Nucleus accumbens (tissue), 56 donors: ENCODE measurements at regions not wholly inside any gene's neighbourhood (a gene's known extent, or its start where the extent isn't known, plus 50 kb on each side); places are given as distances from the start of the nearest gene placed in this dataset.
A peak's percentile ranks its signal among the peaks of the same experiment; 100 is the strongest.

ENCODE experiments used
- DNase-seq, 56 donors: peaks; one replicate each; lab custom pipeline; 2025; lab: John Stamatoyannopoulos, UW

DNA sequence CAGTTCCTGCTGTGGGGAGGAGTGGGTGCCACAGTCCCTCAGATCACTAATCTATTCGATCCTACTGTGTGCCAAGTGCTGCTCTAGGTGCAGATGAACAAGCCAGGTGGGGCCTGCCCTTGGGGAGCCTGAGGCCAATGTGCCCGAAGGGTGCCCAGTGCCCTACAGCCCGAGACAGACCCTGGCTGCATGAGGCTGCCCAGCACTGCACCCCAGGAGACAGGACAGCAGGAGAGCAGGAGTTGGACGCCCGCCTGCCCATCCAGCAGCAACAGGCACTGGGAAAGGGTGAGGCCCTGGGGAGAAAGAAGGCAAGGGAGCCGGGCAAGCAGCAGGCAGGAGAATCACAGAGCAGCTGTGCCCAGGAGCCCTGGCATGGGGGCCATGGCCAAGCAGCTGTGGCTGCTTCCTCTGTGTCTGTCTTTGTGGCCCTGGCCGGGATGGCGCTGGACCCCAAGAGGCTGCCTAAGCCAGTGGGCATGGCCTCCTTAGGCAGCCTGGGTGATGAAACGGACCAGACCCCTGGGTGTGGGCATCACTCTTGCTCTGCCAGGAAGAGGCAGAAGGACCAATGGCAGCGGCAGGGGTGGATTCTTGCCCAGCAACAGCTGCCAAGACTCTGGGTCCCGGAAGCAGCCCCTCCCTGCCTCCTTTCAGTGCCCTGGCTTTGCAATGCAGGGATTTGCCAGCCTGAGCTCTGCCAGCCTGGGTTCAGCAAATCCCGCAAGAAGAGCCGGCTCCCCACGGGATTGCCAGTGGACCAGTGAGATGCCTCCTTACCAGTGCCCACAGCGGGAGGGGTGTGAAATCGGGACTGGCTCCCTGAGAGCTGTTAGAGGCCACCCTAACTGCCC, 179.6 kb upstream of the TNRC6C start:
- DNase-seq, result peak; percentile 28 to 95 (median 86)

DNA sequence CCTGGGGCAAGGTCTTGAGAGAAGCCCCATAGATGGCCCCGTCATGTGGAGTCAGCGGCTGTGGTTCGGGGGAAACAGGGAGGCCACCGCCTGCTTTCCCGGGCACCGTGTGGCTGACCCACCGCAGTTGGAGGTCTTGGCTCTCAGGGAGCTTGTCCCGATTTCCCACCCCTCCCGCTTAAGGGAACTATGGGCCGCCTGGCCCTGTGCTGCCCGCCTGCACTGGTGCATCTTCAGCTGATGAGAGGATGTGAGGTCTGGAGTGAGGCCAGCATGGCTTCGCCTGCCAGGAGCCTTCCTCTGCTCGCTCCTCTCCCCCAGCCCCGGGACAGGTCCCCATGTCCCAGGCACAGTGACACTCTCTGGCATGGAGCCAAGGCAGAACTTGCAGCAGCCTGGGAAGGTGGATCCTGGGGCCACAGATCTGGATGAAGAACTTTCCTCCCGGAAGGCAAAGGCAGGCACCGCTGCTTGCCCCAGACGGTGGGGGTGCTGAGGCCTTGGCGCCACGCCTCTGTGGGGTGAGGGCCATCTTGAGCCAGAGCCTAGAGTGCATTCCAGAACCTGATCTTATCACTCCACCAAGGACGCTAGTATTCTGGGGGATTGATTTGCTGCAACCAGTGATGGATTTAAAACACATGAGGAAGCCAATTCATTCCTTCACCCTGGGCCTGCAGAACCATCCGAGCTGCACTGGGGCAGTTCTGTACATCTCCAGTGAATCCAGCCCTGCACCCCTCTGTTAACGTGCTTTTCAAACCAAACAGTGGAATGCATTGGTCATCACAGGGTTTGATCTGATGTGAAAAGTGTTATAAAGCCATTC, 178.6 kb upstream of the TNRC6C start:
- DNase-seq, result peak in 32 of 56 donors; percentile 11 to 67 (median 38)

DNA sequence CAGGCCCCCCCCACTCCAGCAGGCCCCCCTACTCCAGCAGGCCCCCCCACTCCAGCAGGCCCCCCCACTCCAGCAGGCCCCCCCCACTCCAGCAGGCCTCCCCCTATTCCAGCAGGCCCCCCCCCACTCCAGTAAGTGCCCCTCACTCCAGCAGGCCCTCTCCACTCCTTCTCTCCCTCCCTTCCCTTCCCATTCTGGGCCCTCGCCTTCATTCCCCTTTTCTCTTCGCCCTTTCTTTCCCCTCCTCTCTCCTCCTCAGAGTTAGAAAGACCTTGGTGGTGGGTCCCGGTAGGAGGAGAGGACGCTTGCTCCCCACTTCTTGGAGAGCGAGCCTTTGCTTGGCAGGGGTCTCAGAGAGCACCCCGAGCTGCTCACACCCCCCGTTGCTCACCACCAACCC, 177.0 kb upstream of the TNRC6C start:
- DNase-seq, result no peak

DNA sequence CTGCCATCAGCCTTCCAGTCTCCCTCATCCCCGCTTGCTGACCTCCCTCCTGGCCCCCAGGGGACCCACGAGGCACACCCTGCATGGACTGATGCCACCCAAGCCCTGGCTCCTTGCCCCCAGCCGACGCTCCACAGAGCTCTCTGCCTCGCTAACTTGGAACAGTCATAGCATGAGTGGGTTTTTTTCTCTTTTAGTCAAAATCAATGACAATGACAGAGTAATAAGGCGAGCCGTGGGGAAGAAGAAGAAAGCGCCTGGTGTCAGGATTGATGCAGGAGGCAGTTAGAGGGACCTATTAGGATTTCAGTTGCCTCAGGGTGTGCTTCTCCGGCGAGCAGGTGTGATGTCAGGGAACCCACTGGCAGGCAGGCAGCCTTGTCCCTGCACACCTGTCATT, 176.3 kb upstream of the TNRC6C start:
- DNase-seq, result no peak

DNA sequence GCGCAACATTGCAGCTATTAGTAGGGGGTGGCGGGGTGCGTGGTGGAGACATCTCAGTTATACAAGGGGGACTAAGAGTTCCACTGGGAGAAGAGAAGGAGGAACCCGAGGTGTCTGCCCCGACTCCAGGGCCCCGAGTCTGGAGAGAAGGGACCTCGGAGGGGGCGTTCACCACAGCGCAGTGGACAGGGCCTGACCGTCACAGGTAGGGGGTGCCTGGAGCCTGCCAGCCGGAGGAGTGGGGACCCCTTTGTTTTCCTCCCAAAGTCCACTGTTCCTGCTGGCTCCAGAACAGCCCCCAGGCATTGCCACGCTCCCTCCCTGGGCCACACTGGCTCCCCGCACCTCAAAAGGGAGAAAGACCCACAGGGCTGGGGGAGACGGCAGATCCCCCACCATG, 175.9 kb upstream of the TNRC6C start:
- DNase-seq, result no peak

DNA sequence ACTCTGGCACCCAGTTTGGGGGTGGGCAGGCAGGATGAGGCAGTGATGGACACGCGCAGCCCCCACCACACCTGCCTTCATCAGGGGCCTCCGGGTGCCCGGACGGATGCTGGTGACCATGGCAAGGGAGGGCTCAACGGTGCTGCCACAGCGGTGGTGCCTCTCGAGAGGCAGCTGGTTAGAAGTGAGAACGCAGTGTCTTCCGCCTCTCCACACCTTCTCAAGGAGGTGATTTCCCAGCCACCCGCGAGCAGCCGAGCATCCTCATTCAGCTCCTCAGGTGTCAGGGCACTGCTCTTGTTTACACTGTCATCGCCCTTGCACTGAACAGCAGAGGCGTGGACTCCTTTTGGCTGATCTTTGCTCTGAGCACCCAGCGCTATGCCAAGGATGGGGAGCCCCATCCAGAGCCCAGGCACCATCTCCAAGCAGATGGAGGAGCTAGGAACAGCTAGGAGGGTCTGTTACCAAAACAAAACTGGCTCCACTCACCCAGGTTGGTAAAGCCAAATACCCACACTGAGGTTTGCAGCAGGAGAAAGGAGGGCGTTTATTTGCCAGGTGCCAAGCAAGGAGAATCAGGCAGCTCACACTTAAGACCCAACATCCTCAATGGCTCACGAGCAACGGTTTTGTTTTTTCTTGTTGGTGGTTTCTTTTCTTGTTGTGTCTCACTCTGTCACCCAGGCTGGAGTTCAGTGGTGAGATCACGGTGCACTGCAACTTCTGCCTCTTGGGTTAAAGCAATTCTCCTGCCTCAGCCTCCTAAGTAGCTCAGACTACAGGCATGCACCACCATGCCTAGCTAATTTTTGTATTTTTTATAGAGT, 174.3 kb upstream of the TNRC6C start:
- DNase-seq, result no peak

DNA sequence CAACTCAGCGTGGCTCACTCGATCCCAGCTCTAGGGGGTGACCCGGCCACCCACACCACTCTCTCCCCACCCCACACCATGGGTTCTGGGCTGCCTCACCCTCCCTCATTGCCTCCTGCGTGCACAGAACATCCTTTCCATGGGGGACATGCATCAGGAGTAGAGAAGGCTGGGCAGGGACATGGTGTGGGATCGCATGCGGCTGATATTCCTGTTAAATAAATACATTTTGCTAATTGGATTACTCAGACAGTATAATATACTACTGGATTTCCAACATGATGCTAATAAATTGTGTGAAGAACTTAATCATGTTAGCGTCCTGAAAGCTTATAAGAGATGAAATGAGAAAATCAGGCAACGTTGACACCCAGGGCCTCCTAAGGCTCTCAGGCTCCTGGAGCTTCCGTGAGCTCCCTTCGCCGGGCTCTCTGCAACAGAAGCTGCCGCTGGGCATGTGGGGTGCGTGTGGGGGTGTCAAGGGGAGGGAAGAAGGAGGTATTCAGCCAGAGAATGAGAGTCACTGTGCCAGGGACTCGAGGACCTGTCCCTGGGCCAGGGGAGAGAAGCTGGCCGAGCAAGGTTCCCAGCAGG, 173.1 kb upstream of the TNRC6C start:
- no peak for DNase-seq

DNA sequence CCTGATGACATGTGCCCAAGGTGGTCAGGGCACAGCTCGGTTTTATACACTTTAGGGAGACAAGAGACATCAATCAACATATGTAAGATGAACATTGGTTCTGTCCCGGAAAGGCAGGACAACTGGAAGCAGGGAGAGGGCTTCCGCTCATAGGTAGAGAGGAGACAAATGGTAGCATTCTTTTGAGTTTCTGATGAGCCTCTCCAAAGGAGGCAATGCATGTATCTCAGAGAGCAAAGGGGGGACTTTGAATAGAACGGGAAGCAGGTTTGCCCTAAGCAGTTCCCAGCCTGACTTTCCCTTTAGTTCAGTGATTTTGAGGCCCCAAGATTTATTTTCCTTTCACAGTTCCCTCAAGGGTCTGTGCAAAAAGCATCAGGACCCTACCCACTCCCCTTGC, 172.4 kb upstream of the TNRC6C start:
- DNase-seq, result no peak

DNA sequence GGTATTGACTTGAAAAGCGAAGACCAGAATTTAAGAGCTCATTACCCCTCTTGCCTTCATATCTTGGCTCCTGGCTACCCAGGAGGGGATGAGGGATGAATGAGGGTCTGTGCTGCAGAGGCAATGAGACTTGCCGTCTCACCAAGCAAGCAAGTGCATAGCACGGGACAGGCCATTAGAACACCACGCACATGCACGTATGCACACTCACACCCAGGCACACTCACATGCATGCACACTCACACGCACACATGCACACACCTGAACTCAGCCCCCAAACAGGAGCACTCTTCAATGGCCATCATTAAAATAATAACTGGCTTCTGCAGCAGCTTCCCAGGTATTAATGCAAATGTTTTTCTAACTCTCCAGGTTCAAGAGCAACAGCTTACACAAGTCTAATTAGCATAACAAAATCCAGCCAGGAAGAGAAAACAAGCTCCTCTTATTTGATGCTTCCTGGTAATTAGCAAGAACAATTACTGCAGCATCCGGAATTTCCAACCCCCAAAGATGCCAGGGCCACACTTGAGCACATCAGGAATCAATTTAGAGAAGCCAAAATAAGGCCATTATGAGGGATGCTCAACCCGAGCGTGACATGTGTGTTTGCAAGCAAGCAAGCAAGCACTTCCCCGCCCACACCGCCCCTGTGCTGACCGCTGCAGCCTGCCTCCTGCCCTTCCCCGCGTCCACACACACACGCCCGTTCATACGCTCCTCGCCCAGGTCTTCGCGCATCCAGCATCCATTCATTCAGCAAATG, 171.6 kb upstream of the TNRC6C start:
- no peak for DNase-seq

DNA sequence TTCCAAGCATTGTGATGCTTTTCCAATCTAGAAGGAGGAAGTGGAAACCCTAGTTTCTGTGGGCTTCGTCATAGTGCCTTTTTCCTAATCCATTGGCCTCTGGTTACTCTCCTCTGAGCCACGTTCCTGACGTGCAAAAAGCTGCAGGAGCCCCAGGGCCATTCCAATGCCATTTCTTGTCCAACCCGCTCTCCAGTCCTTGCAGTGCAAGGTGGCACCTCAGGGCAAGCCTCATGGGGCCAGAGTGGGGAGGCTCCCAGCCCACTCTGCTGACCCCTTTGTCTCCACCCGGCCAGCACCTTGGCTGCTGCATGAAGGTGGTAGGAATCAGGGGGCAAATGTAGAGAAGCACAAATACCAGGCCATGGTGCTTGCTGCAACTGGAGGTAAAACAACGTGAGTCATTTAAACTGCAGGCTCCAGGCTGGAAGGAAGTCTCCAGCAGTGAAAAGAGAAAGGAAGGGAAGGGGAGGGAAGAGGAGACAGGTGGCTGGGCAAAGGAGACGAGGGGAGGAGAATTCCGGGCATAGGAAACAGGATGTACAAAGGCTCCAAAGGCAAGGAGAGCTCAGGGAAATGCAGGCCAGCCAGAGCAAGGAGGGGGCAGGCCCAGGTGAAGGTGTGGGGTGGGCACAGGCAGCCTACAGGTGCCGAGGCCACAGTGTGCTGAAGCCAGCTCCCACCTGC, 168.2 kb upstream of the TNRC6C start:
- no peak for DNase-seq

DNA sequence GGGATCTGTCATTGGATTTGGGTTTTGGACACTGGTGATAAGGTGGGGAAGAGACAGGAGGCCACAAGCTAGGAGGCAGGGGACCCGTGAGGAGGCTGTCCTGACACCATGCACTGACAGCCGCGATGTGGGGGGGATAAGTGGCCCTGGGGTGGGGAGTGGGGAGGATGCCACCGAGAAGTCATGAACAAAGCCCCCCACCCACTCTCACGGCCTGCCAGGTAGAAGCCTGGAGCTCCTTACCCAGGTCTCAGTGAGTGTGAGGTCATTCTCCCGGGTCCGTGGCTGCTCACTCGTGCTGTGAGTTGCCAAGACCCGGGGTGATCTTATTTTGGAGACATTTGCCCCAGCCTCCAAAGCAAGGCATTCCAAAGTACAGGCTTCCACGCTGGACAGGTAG, 165.9 kb upstream of the TNRC6C start:
- DNase-seq, result no peak

DNA sequence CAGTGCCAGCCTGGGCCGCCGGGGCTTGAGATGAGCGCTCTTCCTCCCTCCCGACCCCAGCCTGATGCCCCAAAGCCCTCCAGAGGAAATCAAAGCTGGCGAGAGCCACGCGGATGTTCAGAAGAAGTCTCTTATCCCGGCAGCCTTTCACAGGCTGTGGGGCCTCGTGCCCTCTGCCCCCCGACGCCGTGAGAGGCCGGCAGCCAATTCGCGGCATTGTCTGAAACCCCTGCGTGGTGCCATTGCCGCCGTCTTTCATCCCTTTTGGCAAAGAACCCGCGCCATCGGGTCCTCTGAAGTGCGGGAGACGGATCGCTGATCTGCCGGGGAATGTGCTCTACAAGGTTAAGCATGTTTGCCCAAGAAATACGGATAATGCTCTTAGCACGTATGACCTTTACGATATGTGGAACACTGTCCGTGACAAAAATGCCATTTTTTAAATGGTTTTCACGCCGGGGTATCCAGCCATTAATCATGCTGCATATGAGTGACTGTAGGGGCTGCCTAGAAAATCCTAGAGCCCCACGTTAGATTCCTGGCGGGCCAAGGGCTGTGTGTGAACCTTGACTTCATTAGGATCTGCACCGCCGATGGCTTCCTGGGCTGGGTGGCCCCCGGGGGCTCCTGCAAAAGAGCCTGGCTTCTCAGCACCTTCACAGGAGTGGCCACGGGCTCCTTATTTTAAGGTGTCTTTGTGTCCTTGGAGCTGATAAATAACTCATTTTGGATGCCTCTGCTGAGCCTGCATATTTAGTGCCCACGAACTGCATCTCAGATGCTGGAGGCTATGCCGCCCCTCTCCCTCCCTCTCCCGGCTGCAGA, 165.1 kb upstream of the TNRC6C start:
- DNase-seq, result no peak

DNA sequence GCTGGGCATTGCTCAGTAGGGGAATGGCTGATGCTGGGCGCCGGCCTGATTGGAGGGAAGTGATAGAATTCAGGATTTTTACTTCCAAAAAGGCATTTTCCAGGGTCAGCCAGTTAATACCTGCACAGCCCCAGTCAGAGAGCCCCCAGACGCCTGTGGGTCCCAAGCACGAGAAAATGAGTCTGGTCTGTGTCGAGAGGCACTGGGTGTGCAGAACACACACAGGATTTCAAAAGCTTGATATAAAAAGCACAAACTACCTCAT, 164.6 kb upstream of the TNRC6C start:
- no peak for DNase-seq

DNA sequence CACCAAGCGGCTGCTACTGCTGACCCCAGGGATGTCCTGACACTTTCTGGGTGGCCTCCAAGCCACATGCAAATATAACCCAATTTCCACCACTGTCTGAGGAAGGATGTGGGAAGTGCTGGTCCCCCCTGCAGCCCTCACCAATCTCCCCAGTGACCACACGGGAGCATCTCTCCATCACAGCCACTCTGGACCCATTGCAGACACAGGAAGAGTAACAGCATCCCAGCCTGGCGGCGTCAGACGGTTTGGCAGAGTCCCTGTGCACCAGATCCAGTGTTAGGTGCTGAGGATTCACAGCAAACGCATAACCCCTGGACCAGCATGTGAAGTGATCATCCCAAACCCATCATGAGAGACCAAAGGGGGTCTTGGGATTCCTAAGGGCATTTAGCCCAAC, 163.7 kb upstream of the TNRC6C start:
- DNase-seq, result no peak

DNA sequence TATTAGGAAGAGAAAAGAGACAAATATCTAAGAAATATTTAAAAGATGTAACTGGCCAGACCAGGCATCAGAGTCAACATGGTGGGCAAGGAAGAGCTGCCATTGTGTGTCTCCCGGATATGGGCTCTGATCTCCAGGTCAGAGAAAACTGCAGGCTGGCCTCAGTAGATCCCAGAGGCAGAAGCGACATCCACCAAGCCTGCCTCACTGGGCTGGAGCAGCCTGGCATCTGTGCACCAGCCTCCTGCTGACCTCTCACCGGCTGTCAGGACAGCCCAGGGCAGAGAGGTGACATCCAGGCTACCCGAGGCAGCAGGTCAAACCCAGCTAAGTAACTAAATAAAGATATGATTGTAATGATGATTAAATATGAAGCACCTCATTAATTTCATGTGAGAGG, 162.8 kb upstream of the TNRC6C start:
- DNase-seq, result no peak

DNA sequence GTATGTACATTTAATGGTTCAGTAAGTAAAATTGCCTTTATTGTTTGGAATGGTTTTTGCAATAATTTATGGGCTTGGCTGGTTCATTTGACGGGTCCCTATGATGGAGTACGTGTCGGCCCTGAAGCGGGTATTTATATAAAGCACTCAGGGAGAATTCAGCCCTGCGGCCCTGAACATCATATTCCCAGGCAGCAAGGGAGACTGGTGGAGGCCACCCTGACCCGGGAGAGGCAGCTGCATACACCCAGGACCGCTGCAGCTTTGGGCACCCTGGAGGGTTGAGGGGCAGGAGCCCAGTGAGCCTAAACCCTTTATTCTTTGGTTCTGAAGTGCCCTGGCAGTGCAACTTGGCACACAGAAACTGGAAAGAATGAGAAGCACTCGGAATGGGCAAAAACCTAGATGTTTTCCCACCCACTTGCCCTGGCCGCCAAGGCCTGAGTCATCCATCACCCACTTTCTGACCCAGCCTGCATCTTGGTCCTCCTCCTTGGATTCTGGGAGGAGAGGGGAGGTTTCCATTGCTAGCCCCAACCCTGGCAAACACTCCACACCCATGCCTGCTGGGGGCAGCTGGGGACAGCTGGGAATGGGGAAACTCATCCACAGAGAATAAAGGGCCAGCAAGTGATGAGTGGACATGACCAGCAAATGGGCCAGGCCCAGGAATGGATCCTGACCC, 162.2 kb upstream of the TNRC6C start:
- no peak for DNase-seq

DNA sequence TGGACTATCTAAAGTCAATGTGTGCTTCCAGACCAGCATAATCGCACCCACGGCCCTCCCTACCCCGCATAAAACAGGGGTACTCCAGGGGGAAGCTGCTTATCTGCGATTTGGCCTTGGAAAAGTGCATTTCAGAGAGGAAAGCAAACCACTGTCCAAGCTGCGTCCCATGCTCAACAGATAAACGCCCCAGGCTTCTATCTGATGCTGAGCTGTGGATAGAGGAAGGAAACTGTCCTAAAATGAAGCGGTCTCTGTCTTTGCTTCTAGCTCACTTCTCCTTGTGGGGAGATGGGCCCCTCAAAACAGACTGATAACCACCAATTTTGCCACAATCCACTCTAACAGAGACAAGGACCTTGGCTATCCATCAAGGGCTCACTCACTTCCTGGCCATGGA, 160.5 kb upstream of the TNRC6C start:
- DNase-seq, result no peak

DNA sequence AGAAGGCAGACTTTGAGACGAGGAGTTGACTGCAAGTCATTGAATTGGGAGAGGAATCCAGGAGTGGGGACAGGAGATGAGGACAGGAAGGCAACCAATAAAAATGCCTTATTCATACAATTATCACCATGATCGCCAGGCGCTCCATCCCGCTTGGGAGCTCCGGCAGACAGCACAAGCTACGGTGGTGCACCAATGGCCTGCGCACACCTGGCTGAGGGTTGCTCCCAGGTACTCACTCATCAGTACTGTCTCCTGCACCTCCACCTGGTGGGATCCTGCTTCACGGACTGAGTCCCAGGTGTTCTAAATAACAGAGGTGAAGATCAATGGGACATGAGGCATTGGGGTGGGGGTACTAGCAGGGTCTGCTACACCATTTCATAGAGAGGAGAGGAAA, 160.0 kb upstream of the TNRC6C start:
- DNase-seq, result no peak
